ENCODE measurements at regions not wholly inside any gene's neighbourhood (a gene's known extent, or its start where the extent isn't known, plus 50 kb on each side); places are given as distances from the start of the nearest gene placed in this dataset.

DNA sequence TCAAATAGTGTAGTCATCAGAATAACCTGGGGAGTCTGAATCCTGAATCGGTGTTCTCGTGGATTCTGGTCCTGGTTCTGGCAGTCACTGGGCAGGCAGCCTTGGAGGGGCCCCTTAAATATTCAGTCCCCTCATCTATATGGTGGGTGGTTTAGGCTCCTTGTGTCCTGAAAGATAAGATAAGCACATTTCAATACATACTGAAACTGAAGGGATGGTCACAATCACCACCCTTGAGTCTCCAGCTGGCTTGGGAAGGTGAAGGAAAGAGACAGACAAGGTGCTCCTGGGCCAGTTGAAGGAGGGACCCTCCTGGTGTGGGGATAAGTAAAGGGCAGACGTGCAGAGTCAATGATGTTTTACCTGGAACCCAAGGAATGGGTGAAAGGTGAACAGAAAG is 146.7 kb downstream of the CXCL12 start:
- Mint-ChIP-seq H3K4me3 (no peak overlapping the region), H3K4me1 (no peaks in the 10 kb centered on the region), H3K36me3 (ENCODE audit: low read depth) (no peaks in the 10 kb centered on the region), H3K27ac (no peak overlapping the region), H3K27me3 (no peaks in the 10 kb centered on the region)
- no peaks in the 10 kb centered on the region for H3K9me3 ChIP-seq (ENCODE audit: control insufficient read depth, low read length, poor library complexity, severe bottlenecking)
- no peak for DNase-seq
- ATAC-seq = no peak

DNA sequence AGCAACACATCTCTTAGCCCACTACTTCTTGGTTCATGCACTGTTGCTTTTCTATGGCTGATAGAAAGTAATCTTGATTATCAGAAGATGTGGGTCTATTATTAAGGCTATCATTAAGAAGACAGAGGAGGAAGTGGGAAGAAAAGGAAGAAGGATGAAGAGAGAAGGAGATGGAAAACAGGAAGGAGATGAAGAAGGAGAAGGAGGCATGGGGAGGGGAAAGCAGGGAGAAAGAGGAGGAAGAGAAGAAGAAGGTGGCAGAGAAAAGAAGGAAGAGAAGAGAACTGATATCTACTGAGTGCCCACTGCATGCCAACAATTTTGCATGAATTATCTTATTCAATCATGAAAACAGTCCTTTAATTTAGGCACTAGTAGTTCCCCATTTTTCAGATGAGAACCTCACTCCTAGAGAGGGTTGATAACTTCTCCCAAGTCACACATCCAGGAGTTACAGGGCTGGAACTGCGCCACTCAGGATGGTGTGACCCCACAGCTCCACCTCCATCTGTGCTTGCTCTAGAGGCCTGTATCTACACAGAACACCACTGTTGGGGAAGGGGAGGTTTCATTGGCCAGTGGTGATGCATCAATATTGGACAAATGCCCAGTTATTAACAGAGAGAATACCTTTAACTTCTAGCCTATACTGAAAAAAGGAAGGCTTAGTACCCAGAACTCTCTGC is 147.4 kb downstream of the CXCL12 start:
- no peak for DNase-seq
- H3K9me3 ChIP-seq (ENCODE audit: control insufficient read depth, low read length, poor library complexity, severe bottlenecking) = no peaks in the 10 kb centered on the region
- no peak for ATAC-seq
- no peak overlapping the region for H3K4me3 Mint-ChIP-seq
- H3K27me3 Mint-ChIP-seq = no peaks in the 10 kb centered on the region
- H3K4me1 Mint-ChIP-seq = no peaks in the 10 kb centered on the region
- no peaks in the 10 kb centered on the region for H3K36me3 Mint-ChIP-seq (ENCODE audit: low read depth)
- H3K27ac Mint-ChIP-seq = no peak overlapping the region

DNA sequence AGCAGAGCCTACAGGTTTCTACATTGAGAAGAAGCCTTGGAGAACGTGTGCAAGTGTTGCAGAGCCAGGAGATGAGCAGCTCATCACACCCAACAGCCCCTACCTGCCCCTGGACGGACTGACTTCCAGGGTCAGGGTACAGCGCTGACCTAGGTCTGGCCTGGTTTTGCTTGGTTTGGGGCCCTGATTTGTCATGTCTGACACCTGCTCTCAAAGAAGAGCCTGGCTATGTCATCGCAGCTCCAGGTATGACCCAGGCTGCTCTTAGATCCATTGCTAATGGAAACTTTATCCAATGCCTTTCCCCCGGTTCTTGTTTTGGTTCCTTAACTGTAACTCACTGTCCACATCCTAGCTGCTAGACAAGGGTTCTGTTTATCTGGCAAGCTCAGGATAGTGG is 149.5 kb downstream of the CXCL12 start:
- Mint-ChIP-seq H3K27ac (no peak overlapping the region), H3K4me3 (no peak overlapping the region), H3K36me3 (ENCODE audit: low read depth) (no peaks in the 10 kb centered on the region), H3K4me1 (no peaks in the 10 kb centered on the region), H3K27me3 (no peaks in the 10 kb centered on the region)
- ATAC-seq = no peak
- H3K9me3 ChIP-seq (ENCODE audit: control insufficient read depth, low read length, poor library complexity, severe bottlenecking) = no peaks in the 10 kb centered on the region
- DNase-seq = no peak

GRCh38 chr10:44234483-44234875 is 150.4 kb downstream of the CXCL12 start:
- DNase-seq = no peak
- Mint-ChIP-seq H3K27me3 (no peaks in the 10 kb centered on the region), H3K4me3 (no peak overlapping the region), H3K27ac (no peak overlapping the region), H3K36me3 (ENCODE audit: low read depth) (no peaks in the 10 kb centered on the region), H3K4me1 (no peaks in the 10 kb centered on the region)
- ATAC-seq = no peak
- H3K9me3 ChIP-seq (ENCODE audit: control insufficient read depth, low read length, poor library complexity, severe bottlenecking) = no peaks in the 10 kb centered on the region

DNA sequence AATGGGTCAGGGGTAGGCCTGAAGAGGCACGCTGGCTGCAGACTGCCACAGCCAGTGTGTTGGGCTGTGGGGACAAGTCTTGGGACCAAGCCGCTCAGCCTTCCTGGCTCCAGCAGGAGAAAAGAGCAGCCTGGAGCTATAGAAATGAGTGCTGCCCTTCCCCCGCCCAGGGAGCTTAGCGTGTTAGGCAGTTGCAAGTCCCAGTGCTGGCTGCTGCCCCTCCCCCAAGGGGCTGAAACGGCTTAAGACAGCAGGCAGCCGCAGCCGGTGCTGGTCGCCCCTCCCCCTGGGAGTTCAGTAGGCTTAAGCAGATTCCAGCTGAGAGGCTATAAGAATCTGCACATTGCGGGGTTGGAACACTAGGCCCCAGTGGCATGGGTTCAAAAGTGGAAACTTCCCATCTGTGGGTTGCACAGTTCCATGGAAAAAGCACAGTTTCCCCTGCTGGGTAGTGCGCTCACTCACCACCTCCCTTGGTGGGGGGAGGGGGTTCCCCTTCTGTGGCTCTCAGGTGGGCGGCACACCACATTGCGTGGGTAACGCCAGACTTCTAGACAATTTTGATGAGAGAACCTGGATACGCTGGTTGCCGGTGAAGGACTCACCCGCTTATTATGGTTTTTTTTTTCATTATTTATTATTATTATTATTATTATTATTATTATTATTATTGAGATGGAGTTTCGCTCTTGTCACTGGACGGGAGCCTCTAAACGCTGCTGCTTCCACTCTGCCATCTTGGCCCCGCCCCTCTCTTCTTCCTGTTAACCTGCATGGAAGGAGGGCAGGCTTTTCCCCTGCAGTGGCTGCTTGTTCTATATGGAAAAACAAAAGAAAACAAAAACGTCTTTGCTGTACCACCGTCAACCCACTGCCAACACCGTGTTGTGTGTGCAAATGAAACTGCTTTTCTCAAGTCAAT is 151.1 kb downstream of the CXCL12 start:
- no peak overlapping the region for H3K4me3 Mint-ChIP-seq
- no peaks in the 10 kb centered on the region for H3K9me3 ChIP-seq (ENCODE audit: control insufficient read depth, low read length, poor library complexity, severe bottlenecking)
- H3K4me1 Mint-ChIP-seq = no peaks in the 10 kb centered on the region
- H3K27ac Mint-ChIP-seq = no peak overlapping the region
- DNase-seq (no peak), ATAC-seq (no peak)
- H3K27me3 Mint-ChIP-seq = no peaks in the 10 kb centered on the region
- H3K36me3 Mint-ChIP-seq (ENCODE audit: low read depth) = no peaks in the 10 kb centered on the region

GRCh38 chr10:44217274-44217820 is 167.6 kb downstream of the CXCL12 start:
- H3K36me3 Mint-ChIP-seq (ENCODE audit: low read depth) = no peaks in the 10 kb centered on the region
- H3K4me3 Mint-ChIP-seq = no peak overlapping the region
- H3K27ac Mint-ChIP-seq = no peak overlapping the region
- no peaks in the 10 kb centered on the region for H3K9me3 ChIP-seq (ENCODE audit: control insufficient read depth, low read length, poor library complexity, severe bottlenecking)
- H3K27me3 Mint-ChIP-seq = no peaks in the 10 kb centered on the region
- ATAC-seq = no peak
- no peak for DNase-seq
- H3K4me1 Mint-ChIP-seq = no peaks in the 10 kb centered on the region

DNA sequence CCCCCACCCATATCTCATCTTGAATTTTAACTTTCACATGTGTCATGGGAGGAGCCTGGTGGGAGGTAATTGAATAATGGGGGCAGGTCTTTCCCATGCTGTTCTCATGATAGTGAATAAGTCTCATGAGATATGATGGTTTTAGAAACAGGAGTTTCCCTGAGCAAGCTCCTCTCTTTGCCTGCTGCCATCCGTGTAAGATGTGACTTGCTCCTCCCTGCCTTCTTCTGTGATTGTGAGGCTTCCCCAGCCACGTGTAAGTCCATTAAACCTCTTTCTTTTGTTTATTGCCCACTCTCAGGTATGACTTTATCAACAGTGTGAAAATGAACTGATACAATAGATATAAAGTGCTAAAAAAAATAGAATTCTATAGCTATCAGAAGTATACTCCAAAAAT is 168.8 kb downstream of the CXCL12 start:
- DNase-seq = no peak
- no peaks in the 10 kb centered on the region for H3K9me3 ChIP-seq (ENCODE audit: control insufficient read depth, low read length, poor library complexity, severe bottlenecking)
- Mint-ChIP-seq H3K27me3 (no peaks in the 10 kb centered on the region), H3K4me1 (no peaks in the 10 kb centered on the region), H3K4me3 (no peak overlapping the region), H3K36me3 (ENCODE audit: low read depth) (no peaks in the 10 kb centered on the region), H3K27ac (no peak overlapping the region)
- no peak for ATAC-seq

- DNase-seq (no peak), ATAC-seq (no peak)
- Mint-ChIP-seq H3K36me3 (ENCODE audit: low read depth) (no peaks in the 10 kb centered on the region), H3K4me3 (no peak overlapping the region), H3K27ac (no peak overlapping the region), H3K27me3 (peaks cover 21% of the 10 kb centered on the region), H3K4me1 (no peaks in the 10 kb centered on the region)
- H3K9me3 ChIP-seq (ENCODE audit: control insufficient read depth, low read length, poor library complexity, severe bottlenecking) = no peaks in the 10 kb centered on the region
Measured at GRCh38 chr10:44209811-44210210, 175.1 kb downstream of the CXCL12 start.

DNA sequence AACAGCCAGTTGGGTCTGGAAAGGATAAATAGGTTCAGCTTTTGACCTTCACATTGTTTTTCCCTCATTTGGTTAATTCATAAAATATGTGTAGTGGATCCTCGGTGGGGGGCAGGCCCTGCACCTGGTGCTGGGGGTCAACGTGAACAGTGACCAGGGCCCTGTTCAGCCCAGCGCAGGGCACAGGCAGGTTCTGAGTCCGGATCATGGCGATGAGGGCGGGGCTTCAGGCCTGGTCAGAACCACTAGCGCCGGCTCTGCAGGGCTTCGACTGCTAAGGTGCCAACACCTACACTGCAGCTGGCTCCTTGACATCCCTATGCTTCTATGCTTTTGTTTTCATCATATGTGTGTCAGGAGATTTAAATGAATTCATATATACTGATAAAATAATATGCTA is 177.7 kb downstream of the CXCL12 start:
- no peak overlapping the region for H3K27ac Mint-ChIP-seq
- H3K36me3 Mint-ChIP-seq (ENCODE audit: low read depth) = no peaks in the 10 kb centered on the region
- H3K4me1 Mint-ChIP-seq = no peaks in the 10 kb centered on the region
- H3K4me3 Mint-ChIP-seq = no peak overlapping the region
- ATAC-seq (no peak), DNase-seq (no peak)
- no peaks in the 10 kb centered on the region for H3K9me3 ChIP-seq (ENCODE audit: control insufficient read depth, low read length, poor library complexity, severe bottlenecking)
- H3K27me3 Mint-ChIP-seq = peaks cover 26% of the 10 kb centered on the region

DNA sequence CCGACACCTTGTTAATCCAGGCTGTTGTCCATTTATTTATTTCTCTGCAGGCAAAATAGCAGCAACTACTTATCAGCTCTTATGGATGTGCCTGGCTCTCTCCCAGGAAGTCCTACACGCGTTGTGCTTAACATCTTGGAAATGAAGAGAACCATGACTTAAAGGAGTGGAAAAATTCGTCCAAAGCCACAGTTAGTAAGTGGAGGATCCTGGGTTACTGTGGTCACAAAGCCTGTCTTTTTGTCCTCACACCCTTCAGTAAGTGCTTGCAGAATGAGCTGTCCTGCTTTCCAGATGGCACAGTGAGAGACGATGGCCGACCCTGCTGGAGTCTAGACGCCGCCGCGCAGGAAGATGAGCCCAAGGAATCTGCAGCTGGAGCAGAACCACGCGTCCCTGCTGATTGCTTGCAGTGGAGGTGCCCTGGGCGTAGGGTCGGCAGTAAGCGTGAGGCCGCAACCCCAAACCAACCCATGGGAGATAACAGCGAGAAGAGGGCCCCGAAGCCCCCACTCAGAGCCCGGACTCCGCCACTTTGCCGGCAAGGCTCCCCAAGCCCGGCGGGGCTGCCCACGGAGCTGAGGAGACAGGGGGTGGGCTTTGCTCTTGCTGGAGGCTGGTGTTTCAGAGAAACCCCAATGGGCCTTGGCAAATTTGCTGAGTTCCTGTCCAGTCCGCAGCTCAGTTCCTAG is 178.6 kb downstream of the CXCL12 start:
- Mint-ChIP-seq H3K4me1 (no peaks in the 10 kb centered on the region), H3K36me3 (ENCODE audit: low read depth) (no peaks in the 10 kb centered on the region), H3K4me3 (no peak overlapping the region), H3K27ac (no peak overlapping the region), H3K27me3 (peaks cover 26% of the 10 kb centered on the region)
- DNase-seq (no peak), ATAC-seq (no peak)
- H3K9me3 ChIP-seq (ENCODE audit: control insufficient read depth, low read length, poor library complexity, severe bottlenecking) = no peaks in the 10 kb centered on the region

- Mint-ChIP-seq H3K4me3 (no peak overlapping the region), H3K27ac (no peak overlapping the region), H3K36me3 (ENCODE audit: low read depth) (no peaks in the 10 kb centered on the region), H3K4me1 (no peaks in the 10 kb centered on the region), H3K27me3 (peaks cover 22% of the 10 kb centered on the region)
- H3K9me3 ChIP-seq (ENCODE audit: control insufficient read depth, low read length, poor library complexity, severe bottlenecking) = no peaks in the 10 kb centered on the region
- DNase-seq (no peak), ATAC-seq (no peak)
Measured at GRCh38 chr10:44205067-44205466, 179.8 kb downstream of the CXCL12 start.

DNA sequence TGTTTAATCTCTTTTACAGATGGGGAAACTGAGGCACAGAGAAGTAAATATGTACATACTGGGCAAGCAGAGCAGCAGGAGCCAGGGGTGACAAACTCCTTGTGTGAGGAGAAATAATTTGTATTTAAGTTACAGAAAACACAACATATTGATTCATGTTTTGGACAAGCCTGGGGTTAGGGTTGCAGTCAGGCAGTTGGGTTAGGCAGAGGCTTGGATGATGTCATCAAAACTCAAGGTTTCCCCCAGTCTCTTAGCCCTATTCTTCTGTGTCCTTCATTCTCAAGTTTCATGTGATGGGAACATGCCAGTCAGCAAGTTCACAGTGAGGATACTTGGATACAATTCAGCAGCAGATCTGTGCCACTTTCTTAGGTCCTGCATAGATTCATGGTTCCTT is 181.4 kb downstream of the CXCL12 start:
- Mint-ChIP-seq H3K4me1 (no peaks in the 10 kb centered on the region), H3K27ac (no peak overlapping the region), H3K27me3 (peaks cover 10% of the 10 kb centered on the region), H3K4me3 (no peak overlapping the region), H3K36me3 (ENCODE audit: low read depth) (no peaks in the 10 kb centered on the region)
- H3K9me3 ChIP-seq (ENCODE audit: control insufficient read depth, low read length, poor library complexity, severe bottlenecking) = no peaks in the 10 kb centered on the region
- no peak for DNase-seq
- ATAC-seq = no peak

DNA sequence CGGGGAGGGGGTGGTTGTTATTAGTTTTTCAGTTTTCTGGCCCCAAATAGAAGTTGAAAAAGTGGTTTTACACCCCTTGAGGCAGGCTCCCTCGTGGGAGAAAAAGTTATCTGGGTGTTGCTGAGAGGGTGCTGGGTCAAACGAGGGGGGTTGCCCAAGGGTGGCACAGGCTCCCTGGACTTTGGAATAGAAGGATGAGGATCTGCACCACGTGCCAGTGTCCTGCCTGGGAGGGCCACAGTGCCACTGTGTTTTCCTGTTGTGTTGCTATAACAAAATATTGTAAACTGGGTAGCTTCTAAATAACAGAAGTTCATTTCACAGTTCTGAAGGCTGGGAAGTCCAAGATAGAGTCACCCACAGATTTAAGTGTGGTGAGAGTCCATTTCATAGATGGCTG is 181.9 kb downstream of the CXCL12 start:
- peaks cover 10% of the 10 kb centered on the region for H3K27me3 Mint-ChIP-seq
- H3K4me3 Mint-ChIP-seq = no peak overlapping the region
- no peak overlapping the region for H3K27ac Mint-ChIP-seq
- H3K36me3 Mint-ChIP-seq (ENCODE audit: low read depth) = no peaks in the 10 kb centered on the region
- H3K4me1 Mint-ChIP-seq = no peaks in the 10 kb centered on the region
- DNase-seq = no peak
- no peaks in the 10 kb centered on the region for H3K9me3 ChIP-seq (ENCODE audit: control insufficient read depth, low read length, poor library complexity, severe bottlenecking)
- ATAC-seq = no peak

All from T-helper 17 cell (primary cell).